ENCODE measurements at regions not wholly inside any gene's neighbourhood (a gene's known extent, or its start where the extent isn't known, plus 50 kb on each side); places are given as distances from the start of the nearest gene placed in this dataset.

DNA sequence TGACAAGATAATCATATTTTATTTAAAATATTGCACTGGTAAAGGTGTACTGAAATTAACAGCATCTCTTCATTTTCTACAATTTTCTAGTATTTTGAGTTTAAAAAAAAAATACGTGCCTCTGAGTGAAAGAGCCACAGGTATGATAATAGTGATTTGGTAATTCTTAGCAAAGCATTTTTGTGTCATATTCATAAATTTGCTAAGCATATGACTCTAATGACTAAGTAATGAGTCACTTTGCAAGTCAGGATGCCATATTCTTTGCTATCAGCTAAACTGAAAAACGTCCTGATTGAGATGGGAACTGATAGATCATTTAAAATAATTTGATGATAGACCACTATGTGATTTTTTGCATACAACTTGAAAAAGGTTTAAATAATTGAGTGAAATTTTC is 136.1 kb upstream of the IRS2 start:
- TF ChIP-seq, protein P1, sequence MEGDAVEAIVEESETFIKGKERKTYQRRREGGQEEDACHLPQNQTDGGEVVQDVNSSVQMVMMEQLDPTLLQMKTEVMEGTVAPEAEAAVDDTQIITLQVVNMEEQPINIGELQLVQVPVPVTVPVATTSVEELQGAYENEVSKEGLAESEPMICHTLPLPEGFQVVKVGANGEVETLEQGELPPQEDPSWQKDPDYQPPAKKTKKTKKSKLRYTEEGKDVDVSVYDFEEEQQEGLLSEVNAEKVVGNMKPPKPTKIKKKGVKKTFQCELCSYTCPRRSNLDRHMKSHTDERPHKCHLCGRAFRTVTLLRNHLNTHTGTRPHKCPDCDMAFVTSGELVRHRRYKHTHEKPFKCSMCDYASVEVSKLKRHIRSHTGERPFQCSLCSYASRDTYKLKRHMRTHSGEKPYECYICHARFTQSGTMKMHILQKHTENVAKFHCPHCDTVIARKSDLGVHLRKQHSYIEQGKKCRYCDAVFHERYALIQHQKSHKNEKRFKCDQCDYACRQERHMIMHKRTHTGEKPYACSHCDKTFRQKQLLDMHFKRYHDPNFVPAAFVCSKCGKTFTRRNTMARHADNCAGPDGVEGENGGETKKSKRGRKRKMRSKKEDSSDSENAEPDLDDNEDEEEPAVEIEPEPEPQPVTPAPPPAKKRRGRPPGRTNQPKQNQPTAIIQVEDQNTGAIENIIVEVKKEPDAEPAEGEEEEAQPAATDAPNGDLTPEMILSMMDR (IDR thresholded peaks at IDR 0.05): no peak
- TF ChIP-seq POLR2A (IDR thresholded peaks at IDR 0.05; ENCODE audit: low read depth): no peak
- TF ChIP-seq POLR2AphosphoS5 (IDR thresholded peaks at IDR 0.05): no peak
- no peak for TF ChIP-seq EP300 (IDR thresholded peaks at IDR 0.05)
